ENCODE measurements at regions not wholly inside any gene's neighbourhood (a gene's known extent, or its start where the extent isn't known, plus 50 kb on each side); places are given as distances from the start of the nearest gene placed in this dataset.

GRCh38 chr6:66478705-66479104 is 771.7 kb upstream of the EYS start:
- no peak for FAIRE-seq
- no peak overlapping the region for H3K9ac ChIP-seq (ENCODE audit: control insufficient read depth, insufficient read depth, low read length)
- ChIA-PET SMC1A (ENCODE audit: uncharacterized antibody, unreplicated experiment) (interaction anchor here (0.9 kb wide), 1 partner anchor 135 kb away, joined by 3 read pairs; no protein-coding TSS in a partner anchor), RAD21 (ENCODE audit: unreplicated experiment) (no interaction called here), POLR2A (no interaction called here), CTCF (interaction anchor here (0.9 kb wide), 1 partner anchor 418 kb away, joined by 3 read pairs; no protein-coding TSS in a partner anchor)
- DNase-seq (ENCODE audit: low read depth, low spot score): no peak
- no peaks in the 10 kb centered on the region for H3K27me3 ChIP-seq (replicated peaks in 1 of 2; ENCODE audit: control insufficient read depth in 2 of 2, insufficient read depth in 2 of 2, low read length in 1 of 2)
- BruUV-seq (replicated peaks): no TSS peak
- no peaks in the 10 kb centered on the region for H3K4me1 ChIP-seq (ENCODE audit: control insufficient read depth, insufficient read depth, low read length)
- no peaks in the 10 kb centered on the region for H4K20me1 ChIP-seq (ENCODE audit: control insufficient read depth, insufficient read depth)
- intact Hi-C loops (cut with micrococcal nuclease; ENCODE audit: unreplicated experiment): no loop called here
- H3K4me2 ChIP-seq (ENCODE audit: control insufficient read depth, insufficient read depth): no peak overlapping the region
- in situ Hi-C loops (cut with MboI): no loop called here
- H3K9me3 ChIP-seq (replicated peaks; ENCODE audit: control insufficient read depth, insufficient read depth, low read length): no peaks in the 10 kb centered on the region
- 10% methylated on average over 6 of the region's 6 CpGs for WGBS (ENCODE audit: insufficient coverage, insufficient replicate concordance, low lambda C conversion rate, missing lambda C conversion rate)
- H2AFZ ChIP-seq (ENCODE audit: control insufficient read depth, low read depth, low read length): no peak overlapping the region
- TF ChIP-seq MTA2 (IDR thresholded peaks at IDR 0.05; ENCODE audit: low read depth) (peak; percentile 43), ATF7 (IDR thresholded peaks at IDR 0.05; ENCODE audit: low read depth) (peak; percentile 87), BHLHE40 (IDR thresholded peaks at IDR 0.05; ENCODE audit: borderline replicate concordance in 1 of 2, low read depth in 2 of 2, low read length in 1 of 2) (peak in 1 of 2 experiments; percentile 33; a peak in 1 of 4 replicates), ETV6 (conservative IDR thresholded peaks at IDR 0.05 in 1 of 2, IDR thresholded peaks at IDR 0.05 in 1 of 2; ENCODE audit: borderline replicate concordance in 1 of 2, low read depth in 1 of 2) (no peak), CEBPZ (IDR thresholded peaks at IDR 0.05; ENCODE audit: low read depth, low read length) (no peak), NBN (IDR thresholded peaks at IDR 0.05) (0 out of 2 replicates have a peak, but pooled peaks have one; percentile 28), RBBP5 (conservative IDR thresholded peaks at IDR 0.05) (no peak), EGR1 (IDR thresholded peaks at IDR 0.05; ENCODE audit: borderline replicate concordance in 1 of 2, low read depth in 2 of 2, low read length in 2 of 2) (no peak), RFX5 (IDR thresholded peaks at IDR 0.05; ENCODE audit: low read depth, low read length) (no peak)
- no peak overlapping the region for H3K27ac ChIP-seq (ENCODE audit: control insufficient read depth, insufficient read depth)
- no peaks in the 10 kb centered on the region for H3K36me3 ChIP-seq (ENCODE audit: control insufficient read depth in 2 of 2, insufficient read depth in 2 of 2, low read length in 1 of 2)
- no peaks in the 10 kb centered on the region for H3K79me2 ChIP-seq (ENCODE audit: control insufficient read depth, insufficient read depth, low read length)
- ATAC-seq: peak; percentile 78
- H3K4me3 ChIP-seq: no peak overlapping the region
